SK-N-SH (cell line): ENCODE measurements at regions not wholly inside any gene's neighbourhood (a gene's known extent, or its start where the extent isn't known, plus 50 kb on each side); places are given as distances from the start of the nearest gene placed in this dataset.

Experiments
- EZH2phosphoT487 ChIP-seq: fragments of 200-600 bp; sonication (generic); IDR thresholded peaks from 2 replicates; pipeline ENCODE4 v1.6.1; 2017; ENCODE audit warnings: low read depth, mixed run types, mild to moderate bottlenecking, antibody characterized with exemption, moderate library complexity, borderline replicate concordance
- POLR2AphosphoS5 ChIP-seq: IDR thresholded peaks from 2 replicates; pipeline ENCODE4 v1.6.1; 2012; ENCODE audit warnings: low read depth, low read length
- RAD21 ChIP-seq: IDR thresholded peaks from 2 replicates; pipeline ENCODE4 v1.6.1; 2012; ENCODE audit warnings: mild to moderate bottlenecking, low read length
- RCOR1 ChIP-seq: fragments of 150-350 bp; IDR thresholded peaks from 2 replicates; pipeline ENCODE4 v1.6.1; 2017; ENCODE audit warnings: antibody characterized with exemption, low read length
- SMC3 ChIP-seq: IDR thresholded peaks from 2 replicates; pipeline ENCODE4 v1.6.1; 2012; ENCODE audit warnings: low read depth, low read length, improper control_type of control experiment
- TAF1 ChIP-seq: IDR thresholded peaks from 2 replicates; pipeline ENCODE4 v1.6.1; 2012; ENCODE audit warnings: low read depth, mild to moderate bottlenecking, low read length, moderate library complexity, borderline replicate concordance
- TCF12 ChIP-seq: IDR thresholded peaks from 2 replicates; pipeline ENCODE4 v1.4.0; 2012
- YY1 ChIP-seq: IDR thresholded peaks from 2 replicates; pipeline ENCODE4 v1.4.0; 2012; ENCODE audit warnings: low read depth, mild to moderate bottlenecking
- ZBTB33 ChIP-seq: IDR thresholded peaks from 2 replicates; pipeline ENCODE4 v1.4.0; 2012; ENCODE audit warnings: low read depth, borderline replicate concordance
- TF ChIP-seq, protein P1 (sequence below): fragments of 200-600 bp; sonication (generic); IDR thresholded peaks from 2 replicates; pipeline ENCODE4 v1.6.1; 2017; ENCODE audit warnings: antibody characterized with exemption, mild to moderate bottlenecking, moderate library complexity
- TF ChIP-seq, protein P2 (sequence below): fragments of 150-350 bp; IDR thresholded peaks from 2 replicates; pipeline ENCODE4 v1.6.1; 2017; ENCODE audit warnings: antibody characterized with exemption, low read length, low read depth, borderline replicate concordance
- TF ChIP-seq, protein P3 (sequence below): IDR thresholded peaks from 2 replicates; pipeline ENCODE4 v1.6.1; 2012; ENCODE audit warnings: mild to moderate bottlenecking, low read depth, low read length, moderate library complexity

DNA sequence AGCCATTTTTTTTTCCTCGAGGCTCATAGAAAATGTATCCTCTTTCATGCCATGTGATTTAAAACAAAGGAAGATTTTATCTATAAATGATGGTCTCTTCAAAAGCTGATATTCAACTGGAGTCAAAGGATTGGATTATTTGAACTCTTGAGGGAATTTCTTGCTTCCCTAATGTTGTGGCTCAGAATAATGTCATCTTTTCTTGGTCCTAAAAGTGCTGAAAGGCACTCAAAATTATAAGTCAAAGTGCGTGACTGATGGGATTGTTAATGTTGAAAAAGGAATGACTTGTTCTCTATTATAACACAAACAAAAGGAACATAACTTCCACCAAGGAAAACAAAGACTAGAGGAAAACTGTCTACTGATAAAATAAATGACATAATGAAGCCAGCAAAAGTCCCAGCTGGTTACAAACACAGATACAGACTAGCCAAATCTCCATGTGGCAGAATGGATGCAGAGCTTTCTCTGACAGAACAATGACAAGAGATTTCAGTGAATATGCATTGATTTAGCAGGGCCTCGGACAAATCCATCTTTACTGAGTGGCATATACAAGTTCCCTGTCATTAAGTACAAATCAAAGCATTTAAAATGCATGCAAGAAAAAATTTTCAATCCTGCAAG, 552.6 kb downstream of the GBA3 start:
- TF ChIP-seq, protein P1, sequence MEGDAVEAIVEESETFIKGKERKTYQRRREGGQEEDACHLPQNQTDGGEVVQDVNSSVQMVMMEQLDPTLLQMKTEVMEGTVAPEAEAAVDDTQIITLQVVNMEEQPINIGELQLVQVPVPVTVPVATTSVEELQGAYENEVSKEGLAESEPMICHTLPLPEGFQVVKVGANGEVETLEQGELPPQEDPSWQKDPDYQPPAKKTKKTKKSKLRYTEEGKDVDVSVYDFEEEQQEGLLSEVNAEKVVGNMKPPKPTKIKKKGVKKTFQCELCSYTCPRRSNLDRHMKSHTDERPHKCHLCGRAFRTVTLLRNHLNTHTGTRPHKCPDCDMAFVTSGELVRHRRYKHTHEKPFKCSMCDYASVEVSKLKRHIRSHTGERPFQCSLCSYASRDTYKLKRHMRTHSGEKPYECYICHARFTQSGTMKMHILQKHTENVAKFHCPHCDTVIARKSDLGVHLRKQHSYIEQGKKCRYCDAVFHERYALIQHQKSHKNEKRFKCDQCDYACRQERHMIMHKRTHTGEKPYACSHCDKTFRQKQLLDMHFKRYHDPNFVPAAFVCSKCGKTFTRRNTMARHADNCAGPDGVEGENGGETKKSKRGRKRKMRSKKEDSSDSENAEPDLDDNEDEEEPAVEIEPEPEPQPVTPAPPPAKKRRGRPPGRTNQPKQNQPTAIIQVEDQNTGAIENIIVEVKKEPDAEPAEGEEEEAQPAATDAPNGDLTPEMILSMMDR: no peak
- no peak for TF ChIP-seq YY1
- no peak for TF ChIP-seq POLR2AphosphoS5
- TF ChIP-seq, protein P2, sequence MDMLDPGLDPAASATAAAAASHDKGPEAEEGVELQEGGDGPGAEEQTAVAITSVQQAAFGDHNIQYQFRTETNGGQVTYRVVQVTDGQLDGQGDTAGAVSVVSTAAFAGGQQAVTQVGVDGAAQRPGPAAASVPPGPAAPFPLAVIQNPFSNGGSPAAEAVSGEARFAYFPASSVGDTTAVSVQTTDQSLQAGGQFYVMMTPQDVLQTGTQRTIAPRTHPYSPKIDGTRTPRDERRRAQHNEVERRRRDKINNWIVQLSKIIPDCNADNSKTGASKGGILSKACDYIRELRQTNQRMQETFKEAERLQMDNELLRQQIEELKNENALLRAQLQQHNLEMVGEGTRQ: no peak
- TF ChIP-seq RCOR1: no peak
- TF ChIP-seq EZH2phosphoT487: no peak
- TF ChIP-seq, protein P3, sequence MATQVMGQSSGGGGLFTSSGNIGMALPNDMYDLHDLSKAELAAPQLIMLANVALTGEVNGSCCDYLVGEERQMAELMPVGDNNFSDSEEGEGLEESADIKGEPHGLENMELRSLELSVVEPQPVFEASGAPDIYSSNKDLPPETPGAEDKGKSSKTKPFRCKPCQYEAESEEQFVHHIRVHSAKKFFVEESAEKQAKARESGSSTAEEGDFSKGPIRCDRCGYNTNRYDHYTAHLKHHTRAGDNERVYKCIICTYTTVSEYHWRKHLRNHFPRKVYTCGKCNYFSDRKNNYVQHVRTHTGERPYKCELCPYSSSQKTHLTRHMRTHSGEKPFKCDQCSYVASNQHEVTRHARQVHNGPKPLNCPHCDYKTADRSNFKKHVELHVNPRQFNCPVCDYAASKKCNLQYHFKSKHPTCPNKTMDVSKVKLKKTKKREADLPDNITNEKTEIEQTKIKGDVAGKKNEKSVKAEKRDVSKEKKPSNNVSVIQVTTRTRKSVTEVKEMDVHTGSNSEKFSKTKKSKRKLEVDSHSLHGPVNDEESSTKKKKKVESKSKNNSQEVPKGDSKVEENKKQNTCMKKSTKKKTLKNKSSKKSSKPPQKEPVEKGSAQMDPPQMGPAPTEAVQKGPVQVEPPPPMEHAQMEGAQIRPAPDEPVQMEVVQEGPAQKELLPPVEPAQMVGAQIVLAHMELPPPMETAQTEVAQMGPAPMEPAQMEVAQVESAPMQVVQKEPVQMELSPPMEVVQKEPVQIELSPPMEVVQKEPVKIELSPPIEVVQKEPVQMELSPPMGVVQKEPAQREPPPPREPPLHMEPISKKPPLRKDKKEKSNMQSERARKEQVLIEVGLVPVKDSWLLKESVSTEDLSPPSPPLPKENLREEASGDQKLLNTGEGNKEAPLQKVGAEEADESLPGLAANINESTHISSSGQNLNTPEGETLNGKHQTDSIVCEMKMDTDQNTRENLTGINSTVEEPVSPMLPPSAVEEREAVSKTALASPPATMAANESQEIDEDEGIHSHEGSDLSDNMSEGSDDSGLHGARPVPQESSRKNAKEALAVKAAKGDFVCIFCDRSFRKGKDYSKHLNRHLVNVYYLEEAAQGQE: no peak
- no peak for TF ChIP-seq RAD21
- no peak for TF ChIP-seq SMC3
- no peak for TF ChIP-seq TAF1
- no peak for TF ChIP-seq ZBTB33
- TF ChIP-seq TCF12: no peak
